ENCODE measurements at regions not wholly inside any gene's neighbourhood (a gene's known extent, or its start where the extent isn't known, plus 50 kb on each side); places are given as distances from the start of the nearest gene placed in this dataset.

GRCh38 chr4:74665346-74665745, 129.0 kb downstream of the BTC start:
- H3K4me3 Mint-ChIP-seq, result no peak overlapping the region
- no peak overlapping the region for H3K27ac Mint-ChIP-seq
- peaks cover 19% of the 10 kb centered on the region for H3K27me3 Mint-ChIP-seq
- H3K4me1 Mint-ChIP-seq, result no peaks in the 10 kb centered on the region
- no peaks in the 10 kb centered on the region for H3K36me3 Mint-ChIP-seq
- DNase-seq, result no peak
- no peaks in the 10 kb centered on the region for H3K9me3 Mint-ChIP-seq

GRCh38 chr4:74665876-74666275, 128.4 kb downstream of the BTC start:
- no peaks in the 10 kb centered on the region for H3K4me1 Mint-ChIP-seq
- no peak overlapping the region for H3K27ac Mint-ChIP-seq
- no peak overlapping the region for H3K4me3 Mint-ChIP-seq

GRCh38 chr4:74667438-74667837, 126.9 kb downstream of the BTC start:
- no peaks in the 10 kb centered on the region for H3K4me1 Mint-ChIP-seq
- peaks cover 27% of the 10 kb centered on the region for H3K27me3 Mint-ChIP-seq
- H3K36me3 Mint-ChIP-seq, result no peaks in the 10 kb centered on the region
- no peak overlapping the region for H3K27ac Mint-ChIP-seq
- H3K4me3 Mint-ChIP-seq, result no peak overlapping the region
- DNase-seq, result no peak
- H3K9me3 Mint-ChIP-seq, result no peaks in the 10 kb centered on the region

More at GRCh38 chr4:74665876-74666275, 128.4 kb downstream of the BTC start:
- Mint-ChIP-seq H3K9me3 (no peaks in the 10 kb centered on the region), H3K27me3 (peaks cover 23% of the 10 kb centered on the region), H3K36me3 (no peaks in the 10 kb centered on the region)
- DNase-seq, result no peak

GRCh38 chr4:74667944-74668343, 126.4 kb downstream of the BTC start:
- no peaks in the 10 kb centered on the region for H3K4me1 Mint-ChIP-seq
- no peak for DNase-seq
- H3K36me3 Mint-ChIP-seq, result no peaks in the 10 kb centered on the region
- no peak overlapping the region for H3K27ac Mint-ChIP-seq
- no peak overlapping the region for H3K4me3 Mint-ChIP-seq
- H3K9me3 Mint-ChIP-seq, result no peaks in the 10 kb centered on the region
- peaks cover 27% of the 10 kb centered on the region for H3K27me3 Mint-ChIP-seq

- no peak for DNase-seq
- H3K27me3 Mint-ChIP-seq, result peaks cover 27% of the 10 kb centered on the region
- no peak overlapping the region for H3K27ac Mint-ChIP-seq
- H3K4me3 Mint-ChIP-seq, result no peak overlapping the region
- H3K4me1 Mint-ChIP-seq, result no peaks in the 10 kb centered on the region
- no peaks in the 10 kb centered on the region for H3K9me3 Mint-ChIP-seq
- no peaks in the 10 kb centered on the region for H3K36me3 Mint-ChIP-seq
Observed at GRCh38 chr4:74669702-74670101, 124.6 kb downstream of the BTC start.

GRCh38 chr4:74670583-74670982, 123.7 kb downstream of the BTC start:
- Mint-ChIP-seq H3K36me3 (no peaks in the 10 kb centered on the region), H3K4me1 (peaks cover 2% of the 10 kb centered on the region), H3K27ac (no peak overlapping the region), H3K4me3 (no peak overlapping the region), H3K9me3 (no peaks in the 10 kb centered on the region), H3K27me3 (peaks cover 24% of the 10 kb centered on the region)
- no peak for DNase-seq

GRCh38 chr4:74671080-74671698, 123.1 kb downstream of the BTC start:
- Mint-ChIP-seq H3K4me3 (no peak overlapping the region), H3K27ac (no peak overlapping the region), H3K36me3 (no peaks in the 10 kb centered on the region), H3K9me3 (no peaks in the 10 kb centered on the region), H3K27me3 (peaks cover 20% of the 10 kb centered on the region), H3K4me1 (peaks cover 2% of the 10 kb centered on the region)
- DNase-seq, result peak; percentile 33

- H3K27ac Mint-ChIP-seq, result no peak overlapping the region
- DNase-seq, result no peak
- H3K4me1 Mint-ChIP-seq, result peaks cover 2% of the 10 kb centered on the region
- no peaks in the 10 kb centered on the region for H3K36me3 Mint-ChIP-seq
- peaks cover 23% of the 10 kb centered on the region for H3K27me3 Mint-ChIP-seq
- no peaks in the 10 kb centered on the region for H3K9me3 Mint-ChIP-seq
- H3K4me3 Mint-ChIP-seq, result no peak overlapping the region
Observed at GRCh38 chr4:74674750-74675149, 119.6 kb downstream of the BTC start.

GRCh38 chr4:74675673-74676279, 118.5 kb downstream of the BTC start:
- DNase-seq, result no peak
- Mint-ChIP-seq H3K36me3 (no peaks in the 10 kb centered on the region), H3K4me3 (no peak overlapping the region), H3K4me1 (peaks cover 2% of the 10 kb centered on the region), H3K27me3 (peaks cover 26% of the 10 kb centered on the region), H3K27ac (no peak overlapping the region), H3K9me3 (no peaks in the 10 kb centered on the region)

- Mint-ChIP-seq H3K27me3 (peaks cover 40% of the 10 kb centered on the region), H3K27ac (no peak overlapping the region), H3K4me1 (no peaks in the 10 kb centered on the region), H3K36me3 (no peaks in the 10 kb centered on the region), H3K4me3 (no peak overlapping the region), H3K9me3 (no peaks in the 10 kb centered on the region)
- DNase-seq, result no peak
Observed at GRCh38 chr4:74682567-74683359, 111.6 kb downstream of the BTC start.

GRCh38 chr4:74692972-74693371, 101.4 kb downstream of the BTC start:
- Mint-ChIP-seq H3K36me3 (no peaks in the 10 kb centered on the region), H3K4me3 (no peak overlapping the region), H3K27ac (no peak overlapping the region), H3K9me3 (no peaks in the 10 kb centered on the region), H3K27me3 (peaks cover 5% of the 10 kb centered on the region), H3K4me1 (no peaks in the 10 kb centered on the region)
- DNase-seq, result no peak

Measured in activated naive CD8-positive, alpha-beta T cell treated with anti-CD3 and anti-CD28 coated beads for 36 hours (primary cell).